ENCODE measurements at regions not wholly inside any gene's neighbourhood (a gene's known extent, or its start where the extent isn't known, plus 50 kb on each side); places are given as distances from the start of the nearest gene placed in this dataset.
"Not testable (repeated sequence)": the region's sequence is repeated elsewhere in the genome, so short reads cannot be mapped to it uniquely, and the experiment has no call there.

DNA sequence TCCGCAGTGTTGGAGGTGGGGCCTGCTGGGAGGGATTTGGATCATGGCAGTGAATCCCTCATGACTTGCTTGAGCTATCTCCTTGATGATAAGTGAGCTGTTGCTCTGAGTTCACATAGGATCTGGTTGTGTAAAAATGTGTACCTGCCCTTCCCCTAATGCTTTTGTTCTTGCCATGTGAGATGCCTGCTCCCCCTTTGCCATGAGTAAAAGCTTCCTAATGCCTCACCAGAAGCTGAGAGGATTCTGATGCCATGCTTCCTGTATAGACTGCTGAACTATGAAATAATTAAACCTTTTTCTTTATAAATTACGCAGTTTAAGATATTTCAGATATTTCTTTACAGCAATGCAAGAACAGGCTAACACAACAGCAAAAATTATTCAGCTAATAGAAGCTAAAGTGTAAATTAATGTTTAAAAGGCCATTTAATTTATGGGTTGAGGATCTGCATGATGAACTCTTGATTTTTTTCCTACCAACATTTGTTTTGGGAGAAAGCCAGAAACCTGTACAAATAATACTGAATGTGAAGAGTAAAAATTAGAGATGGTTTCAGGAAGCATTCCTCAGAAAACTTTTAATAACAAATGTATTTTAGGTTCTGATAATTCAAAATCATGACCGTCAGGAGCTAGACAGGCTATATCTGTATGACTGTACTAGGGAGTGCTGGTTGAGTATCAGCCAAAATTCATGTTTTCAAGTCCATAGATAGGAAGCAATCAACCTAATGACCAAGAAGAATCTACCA is 177.5 kb upstream of the GRIA4 start:
- no peak for DNase-seq (ENCODE audit: low read depth in 2 of 2)

DNA sequence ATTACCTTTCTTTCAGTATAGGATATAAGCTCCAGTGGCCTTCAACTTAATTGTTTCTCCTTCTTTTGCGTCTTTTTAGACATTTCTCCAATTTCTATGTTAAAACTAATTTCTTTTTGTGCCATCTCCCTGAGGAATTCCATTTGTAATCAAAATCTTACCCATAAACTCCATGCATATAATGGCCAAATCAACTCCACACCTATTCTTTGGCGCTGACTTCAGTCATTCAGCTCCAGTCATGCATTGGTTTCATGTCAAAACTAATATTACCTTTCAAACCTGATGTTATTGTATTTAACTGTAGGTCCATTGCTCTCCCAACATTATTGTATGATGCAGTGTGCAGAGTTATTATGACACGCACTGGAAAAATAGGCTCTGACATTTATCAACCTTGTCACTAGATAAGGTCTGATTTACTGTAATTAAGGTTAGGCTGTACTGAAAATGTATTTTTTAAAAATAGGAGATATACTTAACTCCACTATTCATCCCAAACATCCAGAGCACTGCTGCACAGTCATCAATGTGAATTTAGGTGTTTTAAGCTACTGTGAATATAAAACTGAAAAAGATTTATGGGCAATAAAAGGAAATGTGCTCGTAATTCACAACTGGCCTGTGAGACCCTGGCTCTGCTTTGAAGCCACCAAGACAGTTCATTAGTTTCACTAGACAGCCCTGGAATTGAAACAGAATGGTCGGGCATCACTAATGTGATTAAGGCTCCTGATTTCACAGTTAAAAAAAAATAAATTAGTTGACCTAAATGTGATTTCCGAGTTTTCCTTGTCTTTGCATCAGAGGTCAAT is 180.6 kb upstream of the GRIA4 start:
- DNase-seq (ENCODE audit: low read depth in 2 of 2): no peak

DNA sequence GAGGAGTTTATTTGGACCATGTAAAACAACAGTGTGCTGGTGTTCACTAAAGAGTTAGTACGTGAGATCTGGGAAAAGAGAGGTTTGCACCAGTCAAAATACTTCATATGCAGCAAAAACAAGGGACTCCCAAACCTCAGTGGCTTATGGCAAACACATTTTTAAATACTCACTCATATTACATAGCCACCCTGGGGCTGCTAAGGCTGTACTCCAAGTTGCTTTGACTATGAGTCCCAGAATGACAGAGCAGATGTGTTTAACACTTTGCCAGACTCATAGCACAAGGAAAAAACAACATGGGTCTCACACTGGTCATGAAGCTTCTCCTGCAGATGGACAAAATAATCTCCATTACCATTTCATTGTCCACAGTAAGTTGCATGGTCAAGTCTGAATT is 202.8 kb upstream of the GRIA4 start:
- DNase-seq (ENCODE audit: low read depth in 2 of 2): no peak

DNA sequence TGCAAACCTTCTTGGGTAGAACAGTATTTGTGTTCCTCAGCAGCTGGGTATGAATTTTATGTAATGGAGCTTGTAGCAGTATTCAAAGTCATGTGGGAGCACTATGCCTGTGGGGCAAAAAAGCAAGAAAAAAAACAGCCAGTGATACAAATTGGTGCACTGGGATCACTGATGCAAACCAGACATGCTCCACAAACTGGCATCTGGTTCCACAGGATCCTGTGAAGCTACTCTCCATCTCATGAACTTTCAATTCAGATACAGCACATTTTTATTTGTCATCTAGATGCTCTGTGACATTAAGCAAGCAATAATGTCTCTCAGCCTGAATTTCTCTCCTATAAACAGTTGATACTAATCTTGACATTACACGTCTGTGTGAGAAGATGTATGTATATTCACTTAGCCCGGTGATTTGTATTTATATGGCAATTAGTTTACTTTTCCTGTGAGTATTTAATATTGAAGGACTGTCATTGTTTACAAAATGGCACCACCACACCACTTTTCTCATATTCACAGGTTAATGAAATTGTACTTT is 208.5 kb upstream of the GRIA4 start:
- no peak for DNase-seq (ENCODE audit: low read depth in 2 of 2)

DNA sequence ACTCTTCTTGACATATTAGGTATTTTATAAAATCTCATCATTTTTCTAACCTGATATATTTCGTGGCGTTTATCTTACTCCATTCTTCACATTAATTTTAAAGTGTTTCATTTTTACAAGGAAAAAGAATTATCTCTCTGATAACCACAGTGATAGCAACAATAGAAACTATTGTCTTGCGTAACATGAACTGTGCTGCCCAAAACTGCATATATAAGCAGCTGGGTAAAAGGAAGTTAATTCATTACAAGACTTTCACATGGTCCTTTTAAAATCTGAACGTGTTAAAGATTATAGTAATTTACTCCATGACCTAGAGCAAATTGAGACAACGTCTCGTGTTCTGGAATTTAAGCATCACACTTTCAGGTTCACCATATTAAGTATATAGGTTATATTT is 210.4 kb upstream of the GRIA4 start:
- DNase-seq (ENCODE audit: low read depth in 2 of 2): no peak

DNA sequence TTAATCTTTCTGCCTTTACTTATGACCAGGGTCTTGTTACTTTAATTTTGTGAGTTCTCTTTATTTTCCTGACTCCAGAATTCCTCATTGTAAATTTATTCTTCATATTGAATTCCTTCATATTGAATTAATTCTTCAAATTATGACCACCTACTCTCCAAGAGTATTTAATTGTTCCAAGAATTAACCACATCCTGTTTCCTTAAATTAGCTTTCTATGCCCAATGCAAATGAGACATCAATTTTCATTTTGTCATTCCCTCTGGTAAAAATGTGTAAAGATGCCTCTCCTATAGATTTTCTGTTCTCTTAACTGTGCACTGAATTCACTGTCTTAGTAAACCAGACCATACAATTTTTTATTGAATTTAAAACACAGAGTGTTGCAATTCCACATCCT is 211.2 kb upstream of the GRIA4 start:
- DNase-seq (ENCODE audit: low read depth in 2 of 2): no peak

DNA sequence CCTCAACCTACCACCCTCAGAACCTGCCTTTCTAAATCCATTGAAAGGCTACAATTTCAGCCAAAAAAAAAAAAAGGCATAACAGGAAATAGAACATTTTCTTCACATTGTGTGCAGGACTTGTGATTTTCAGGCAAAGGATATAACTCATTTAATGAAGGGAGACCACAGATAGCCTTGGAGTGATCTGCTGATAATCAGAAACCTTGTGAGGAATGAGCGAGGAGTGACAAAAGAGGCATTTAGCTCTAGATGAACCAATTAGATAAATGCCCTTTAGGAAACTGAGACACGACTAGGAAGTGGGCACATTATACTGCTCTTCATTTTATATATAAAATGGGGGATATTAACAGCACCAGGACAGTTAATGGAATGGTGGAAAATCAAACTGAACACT is 216.5 kb upstream of the GRIA4 start:
- DNase-seq (ENCODE audit: low read depth in 2 of 2): no peak

DNA sequence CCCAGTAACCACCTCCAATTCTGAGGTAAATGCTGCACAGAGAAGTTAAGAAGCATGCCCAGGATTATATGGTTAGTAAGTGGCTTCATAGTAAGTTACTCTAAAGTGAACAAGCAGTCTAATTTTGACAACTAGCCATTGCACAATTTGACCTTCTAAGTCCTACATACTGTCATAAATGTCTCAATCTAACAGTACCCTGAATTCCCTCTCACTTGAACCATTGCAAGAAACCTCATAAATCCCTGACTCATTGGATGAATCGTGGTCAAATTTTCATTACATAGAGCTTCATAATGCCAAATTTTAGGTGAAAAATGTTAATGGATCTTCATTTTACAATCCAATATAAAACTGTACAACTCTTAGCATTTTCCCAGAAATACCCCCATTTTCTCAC is 217.3 kb upstream of the GRIA4 start:
- DNase-seq (ENCODE audit: low read depth in 2 of 2): no peak

DNA sequence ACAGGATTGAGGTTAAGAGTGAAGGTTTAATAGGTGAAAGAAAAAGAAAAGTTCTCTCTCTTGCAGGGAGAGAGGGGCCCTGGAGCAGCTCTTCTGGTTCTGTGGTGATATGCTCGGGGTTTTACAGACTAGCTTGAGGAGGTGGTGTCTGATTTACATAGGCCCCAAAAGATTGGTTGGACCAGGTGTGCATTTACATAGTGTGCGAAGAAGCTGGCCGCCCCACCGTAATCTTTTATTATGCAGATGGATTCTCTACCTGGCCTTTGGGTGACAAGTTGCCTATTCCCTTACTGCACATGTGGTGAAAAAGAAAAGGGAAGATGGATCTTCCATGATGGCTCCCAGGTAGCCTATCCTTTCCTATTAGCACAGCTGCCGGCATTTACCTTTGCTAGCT is 219.9 kb upstream of the GRIA4 start:
- no peak for DNase-seq (ENCODE audit: low read depth in 2 of 2)

DNA sequence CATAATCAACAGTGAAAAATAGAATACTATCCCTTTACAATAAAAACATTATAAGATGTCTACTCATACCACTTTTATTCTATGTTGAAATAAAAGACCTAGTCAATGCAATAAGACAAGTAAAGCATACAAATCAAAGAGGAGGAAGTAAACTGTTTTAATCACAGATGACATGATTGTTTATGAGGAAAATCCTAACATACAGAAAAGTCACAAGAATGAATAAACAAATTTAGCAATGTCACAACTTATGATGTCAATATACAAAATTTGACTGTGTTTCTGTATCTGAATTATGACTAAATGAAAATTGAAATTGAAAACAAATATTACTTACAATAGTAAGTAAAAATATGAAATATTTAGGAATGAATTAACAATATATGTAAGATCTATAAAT is 221.9 kb upstream of the GRIA4 start:
- DNase-seq (ENCODE audit: low read depth in 2 of 2): no peak

DNA sequence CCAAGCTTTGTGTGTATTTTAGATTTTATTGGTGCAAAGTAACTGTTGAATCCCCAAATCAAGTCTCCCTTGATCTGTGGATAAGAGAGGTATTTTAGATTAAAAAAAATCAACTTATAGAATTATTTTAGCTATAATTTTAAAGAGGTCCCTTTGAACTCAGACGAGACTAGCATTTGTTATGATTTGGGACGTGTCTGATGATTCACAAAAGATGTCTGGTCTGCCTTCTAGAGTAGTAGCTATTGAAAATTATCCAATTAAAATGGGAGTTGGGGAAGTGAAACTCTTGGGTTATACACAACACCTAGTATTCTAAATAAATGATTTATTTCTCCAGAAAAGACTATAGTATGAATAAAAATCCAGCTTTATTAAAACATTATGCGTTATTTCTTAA is 227.9 kb upstream of the GRIA4 start:
- DNase-seq (ENCODE audit: low read depth in 2 of 2): no peak

DNA sequence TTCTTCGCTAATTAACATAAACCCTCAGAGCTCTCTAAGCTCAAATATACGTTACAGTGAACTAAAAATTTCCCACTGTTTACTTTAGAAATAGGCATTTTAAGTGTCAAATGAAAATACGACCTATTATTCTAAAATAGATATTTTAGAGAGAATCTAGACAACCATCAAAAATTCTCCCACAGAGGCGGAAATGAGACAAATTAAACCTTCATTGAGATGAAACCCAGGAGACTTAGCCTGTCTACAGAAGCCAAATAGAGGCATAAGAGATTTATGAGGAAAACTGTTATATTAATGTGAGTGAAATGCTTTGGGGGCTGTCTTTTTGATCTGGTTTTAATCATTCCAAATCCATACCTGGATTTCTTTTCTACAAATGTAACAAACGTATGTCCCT is 232.0 kb upstream of the GRIA4 start:
- no peak for DNase-seq (ENCODE audit: low read depth in 2 of 2)

DNA sequence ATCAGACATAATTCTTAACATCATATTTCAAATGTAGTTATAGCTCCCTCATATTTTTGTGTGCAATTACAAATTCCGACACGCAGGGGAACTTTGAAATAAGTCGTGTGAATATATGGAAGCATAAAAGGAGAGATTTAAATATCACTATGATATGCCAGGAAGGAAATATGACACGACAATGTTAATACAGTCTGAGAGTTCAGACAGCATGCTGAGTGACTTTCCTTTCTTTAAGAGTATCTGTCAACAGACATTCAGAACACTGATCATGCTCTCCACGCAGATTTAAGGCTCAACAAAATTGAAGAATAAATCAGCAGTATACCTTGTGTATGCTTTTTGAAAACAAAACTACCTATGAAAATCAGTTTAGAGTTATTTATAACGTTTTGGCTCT is 232.6 kb upstream of the CARD18 start:
- DNase-seq (ENCODE audit: low read depth in 2 of 2): no peak

DNA sequence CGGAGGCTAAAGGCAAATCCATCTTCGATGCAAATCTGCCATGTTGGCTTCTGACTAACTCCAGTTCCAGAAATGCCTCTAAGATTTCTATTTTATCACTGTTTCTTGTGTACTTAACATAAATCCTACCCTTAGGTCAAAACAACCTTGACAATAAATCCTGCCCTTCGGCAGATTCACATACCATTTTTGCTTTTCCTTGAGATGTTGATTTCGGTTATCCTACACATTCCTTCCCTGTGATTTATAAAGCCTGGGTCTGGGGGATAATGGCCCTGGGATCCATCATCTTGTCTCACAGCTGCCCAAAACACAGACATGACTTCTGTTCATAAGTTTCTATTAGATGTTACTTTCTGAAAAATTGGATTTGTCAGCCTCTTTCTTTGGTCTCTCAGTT is 231.7 kb upstream of the CARD18 start:
- DNase-seq (ENCODE audit: low read depth in 2 of 2): no peak

DNA sequence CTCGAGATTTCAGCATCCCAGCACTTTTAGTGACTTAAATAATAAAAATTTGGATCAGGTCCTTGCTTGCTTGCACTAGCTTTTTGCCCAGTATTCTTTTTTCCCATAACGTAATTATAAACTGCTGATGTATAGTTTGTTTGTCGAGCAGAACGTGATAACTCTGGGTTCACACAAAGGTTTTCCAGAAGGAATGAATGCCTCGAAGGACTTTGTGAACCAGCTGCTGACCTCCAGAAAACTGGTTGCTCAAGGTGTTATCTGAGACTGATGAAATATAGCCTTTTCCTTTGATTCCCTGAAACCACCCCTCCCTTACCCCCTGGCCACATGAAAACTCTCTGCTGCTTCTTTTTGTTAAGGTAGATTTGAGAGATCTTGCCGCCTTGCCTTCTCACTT is 229.1 kb upstream of the CARD18 start:
- DNase-seq (ENCODE audit: low read depth in 2 of 2): no peak

DNA sequence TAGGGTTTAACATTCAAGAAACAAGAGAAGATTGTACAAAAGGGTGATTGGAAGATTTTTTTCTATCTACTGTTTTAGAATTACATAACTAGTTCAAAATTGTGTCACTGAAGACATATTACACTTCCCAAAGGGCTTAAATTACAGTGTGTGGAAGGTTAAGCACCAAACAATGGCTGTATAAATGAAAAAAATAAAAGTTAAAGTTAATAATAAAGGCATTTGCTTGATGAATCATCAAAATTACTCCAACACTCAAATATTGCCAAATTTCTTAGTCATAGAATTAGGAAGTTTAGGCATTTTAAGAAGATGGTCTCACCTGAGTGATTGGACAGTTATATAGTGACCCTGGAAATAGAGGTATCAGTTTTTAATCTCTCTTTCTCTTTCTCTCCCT is 227.6 kb upstream of the CARD18 start:
- DNase-seq (ENCODE audit: low read depth in 2 of 2): no peak

DNA sequence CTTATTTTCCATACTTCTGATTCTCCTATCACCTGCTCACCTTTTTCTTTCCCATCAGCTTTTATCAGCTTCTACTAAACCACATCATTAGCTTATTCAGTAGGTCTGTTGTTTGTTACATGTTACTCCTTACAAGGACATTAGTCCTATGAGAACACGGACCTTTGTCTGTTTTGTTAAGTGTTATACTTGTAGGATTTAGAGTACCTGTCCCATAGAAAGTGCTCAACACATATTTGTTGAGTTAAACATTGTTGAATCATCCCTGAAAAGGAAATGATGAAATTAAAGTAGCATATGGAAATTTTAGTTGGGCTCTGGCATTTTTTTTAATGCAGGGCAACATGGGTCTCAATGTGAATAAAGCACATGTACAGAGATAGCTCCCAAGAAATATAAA is 222.1 kb upstream of the CARD18 start:
- DNase-seq (ENCODE audit: low read depth in 2 of 2): no peak

DNA sequence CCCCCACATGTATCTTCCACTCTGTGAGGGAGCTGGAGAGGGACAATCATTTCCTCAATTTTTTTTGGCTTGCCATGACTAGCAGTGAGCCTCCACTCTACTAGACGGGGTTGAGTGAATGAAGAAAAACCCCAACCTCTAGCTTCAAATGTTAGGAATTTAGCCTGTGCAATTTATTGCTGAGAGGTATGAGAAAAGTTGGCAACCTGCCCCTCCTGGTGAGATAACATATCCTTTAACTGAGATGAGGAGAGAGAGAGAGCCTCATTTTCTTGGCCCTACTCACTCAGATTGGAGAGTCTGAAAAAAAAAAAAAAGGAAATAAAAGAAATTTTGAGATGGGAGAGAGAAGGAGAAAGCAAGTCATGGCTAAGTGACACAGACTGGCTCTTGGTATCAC is 218.2 kb upstream of the CARD18 start:
- no peak for DNase-seq (ENCODE audit: low read depth in 2 of 2)

DNA sequence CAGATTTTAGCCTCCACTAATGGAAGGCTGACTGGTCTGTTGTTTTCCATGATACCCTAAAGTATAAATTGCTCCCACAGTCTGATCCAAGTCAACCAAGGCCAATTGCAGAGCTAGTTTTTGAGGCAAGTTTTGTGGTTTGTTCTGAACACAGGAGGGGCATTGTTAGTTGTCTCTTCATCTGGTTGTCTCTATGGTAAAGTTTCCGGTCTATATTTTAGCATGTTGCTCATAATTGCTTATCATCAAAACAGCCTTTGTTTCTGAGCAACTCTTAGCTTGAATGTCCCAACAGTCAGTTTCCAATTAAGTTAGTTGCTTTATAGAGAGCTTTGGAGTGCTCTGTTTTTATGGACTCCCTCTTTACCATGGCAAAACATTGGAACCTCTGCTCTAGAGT is 217.6 kb upstream of the CARD18 start:
- DNase-seq (ENCODE audit: low read depth in 2 of 2): no peak

DNA sequence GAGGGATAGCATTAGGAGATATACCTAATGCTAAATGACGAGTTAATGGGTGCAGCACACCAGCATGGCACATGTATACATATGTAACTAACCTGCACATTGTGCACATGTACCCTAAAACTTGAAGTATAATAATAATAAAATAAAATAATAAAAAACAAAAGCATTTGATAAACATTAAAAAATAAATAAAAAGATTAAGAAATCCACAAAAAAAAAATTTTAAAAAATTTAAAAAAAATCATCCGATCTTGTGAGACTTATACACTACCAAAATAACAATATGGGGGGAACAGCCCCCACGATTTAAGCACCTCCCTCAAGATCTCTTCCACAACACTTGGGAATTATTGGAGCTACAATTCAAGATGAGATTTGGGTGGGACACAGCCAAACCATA is 210.3 kb upstream of the CARD18 start:
- not testable (repeated sequence) for DNase-seq (ENCODE audit: low read depth in 2 of 2)

DNA sequence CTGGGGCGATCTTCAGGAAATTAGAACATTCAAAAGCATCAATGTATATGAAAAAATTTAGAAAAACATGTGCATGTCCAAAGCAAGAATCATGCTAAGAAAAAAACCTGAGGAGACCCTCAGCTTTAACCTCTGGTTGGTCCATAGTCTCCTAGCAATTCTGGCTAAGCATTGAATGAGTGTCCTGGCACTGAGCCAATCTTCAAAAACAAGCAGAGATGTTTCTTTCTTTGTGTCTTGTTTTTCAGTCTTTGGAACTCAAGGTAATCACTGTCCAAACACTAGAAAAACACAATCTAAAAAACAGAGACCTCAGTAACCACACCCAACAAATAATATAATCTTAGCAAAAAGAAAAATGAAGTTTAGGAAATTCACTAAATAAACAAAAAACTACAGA is 205.4 kb upstream of the CARD18 start:
- DNase-seq (ENCODE audit: low read depth in 2 of 2): no peak

DNA sequence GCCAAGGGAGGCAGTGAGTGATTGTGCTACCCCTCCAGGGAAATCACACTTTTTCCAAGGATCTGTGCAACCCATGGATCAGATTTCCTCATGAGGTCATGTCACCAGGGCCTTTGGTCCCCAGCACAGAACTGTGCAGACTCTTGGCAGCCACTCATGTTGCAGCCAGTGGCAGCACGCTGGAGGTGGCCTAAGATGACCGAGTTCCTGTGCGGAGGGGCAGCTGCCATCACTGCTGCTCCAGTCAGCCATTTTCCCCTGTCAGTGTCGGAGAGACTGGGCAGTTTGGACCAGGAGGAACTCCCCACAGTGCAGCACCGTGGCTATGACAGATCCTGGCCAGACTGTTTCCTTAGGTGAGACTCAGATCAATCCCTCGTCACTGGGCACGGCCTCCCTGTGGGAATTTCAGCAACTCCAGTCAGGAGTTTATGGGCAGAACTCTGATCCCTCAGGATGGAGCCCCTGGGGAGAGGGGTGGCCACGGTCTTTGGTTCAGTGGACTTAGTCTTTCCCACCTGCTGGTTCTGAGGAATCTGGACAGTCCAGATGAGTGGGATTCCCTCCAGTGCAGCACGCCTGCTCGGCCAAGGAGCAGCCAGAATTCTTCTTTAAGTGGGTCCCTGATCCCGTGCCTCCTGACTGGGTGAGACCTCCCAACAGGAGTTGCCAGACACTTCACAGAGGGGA is 194.6 kb upstream of the CARD18 start:
- DNase-seq (ENCODE audit: low read depth in 2 of 2): no peak

DNA sequence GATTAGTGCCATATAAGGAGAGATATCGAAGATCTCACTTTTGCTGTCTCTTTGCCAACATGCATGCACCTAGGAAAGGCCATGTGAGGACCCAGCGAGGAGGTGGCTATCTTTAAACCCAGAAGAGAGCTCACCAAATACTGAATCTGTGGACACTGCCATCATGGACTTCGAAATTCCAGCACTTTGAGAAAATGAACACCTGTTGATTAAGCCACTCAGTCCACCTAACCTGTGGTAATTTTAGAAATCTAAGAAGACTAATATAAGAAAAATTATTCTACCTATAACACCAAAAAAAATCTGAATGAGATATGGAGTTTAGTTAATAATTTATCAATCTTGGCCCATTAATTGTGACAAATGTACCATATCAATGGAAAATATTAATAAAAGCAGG is 193.6 kb upstream of the CARD18 start:
- DNase-seq (ENCODE audit: low read depth in 2 of 2): no peak
